ENCODE measurements at regions not wholly inside any gene's neighbourhood (a gene's known extent, or its start where the extent isn't known, plus 50 kb on each side); places are given as distances from the start of the nearest gene placed in this dataset.

DNA sequence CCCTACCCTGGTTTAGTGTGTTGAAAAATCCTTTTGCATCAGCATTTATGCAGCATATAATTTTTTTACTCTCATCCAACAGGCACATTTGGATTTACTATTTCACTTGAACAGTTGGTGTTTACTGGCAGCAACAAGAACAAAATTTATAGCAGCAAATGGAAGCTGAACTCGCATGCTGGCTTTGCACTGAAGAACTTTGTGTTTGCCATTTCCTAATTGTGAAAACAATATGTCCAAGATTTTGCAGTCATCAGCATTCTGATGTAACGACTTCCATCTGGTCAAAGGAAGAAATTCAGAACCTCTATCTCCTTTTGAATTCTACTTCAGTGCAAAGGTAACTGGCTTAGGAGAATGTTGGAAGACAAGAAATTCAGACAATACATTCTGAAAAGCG lies 131.0 kb downstream of the DLEU7 start:
- DNase-seq (ENCODE audit: low read depth in 2 of 2): no peak

DNA sequence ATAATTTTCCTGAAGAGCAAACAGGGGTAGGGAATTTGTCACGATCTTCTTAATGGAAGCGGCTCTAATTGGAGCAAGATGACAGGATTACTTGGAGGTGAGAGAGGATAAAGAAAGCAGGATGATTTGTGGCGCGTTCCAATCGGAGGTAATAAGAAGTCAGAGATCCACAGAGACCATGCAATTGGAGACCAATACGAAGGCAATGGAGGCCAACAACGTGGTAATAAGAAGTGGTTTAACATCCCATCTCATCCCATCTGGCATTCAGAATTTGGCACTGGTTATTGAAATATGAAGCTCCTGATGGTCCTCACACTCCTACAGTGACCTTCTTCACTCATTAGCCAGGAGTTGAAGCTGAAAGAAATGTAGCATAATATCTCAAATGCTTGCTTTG lies 130.6 kb downstream of the DLEU7 start:
- no peak for DNase-seq (ENCODE audit: low read depth in 2 of 2)

DNA sequence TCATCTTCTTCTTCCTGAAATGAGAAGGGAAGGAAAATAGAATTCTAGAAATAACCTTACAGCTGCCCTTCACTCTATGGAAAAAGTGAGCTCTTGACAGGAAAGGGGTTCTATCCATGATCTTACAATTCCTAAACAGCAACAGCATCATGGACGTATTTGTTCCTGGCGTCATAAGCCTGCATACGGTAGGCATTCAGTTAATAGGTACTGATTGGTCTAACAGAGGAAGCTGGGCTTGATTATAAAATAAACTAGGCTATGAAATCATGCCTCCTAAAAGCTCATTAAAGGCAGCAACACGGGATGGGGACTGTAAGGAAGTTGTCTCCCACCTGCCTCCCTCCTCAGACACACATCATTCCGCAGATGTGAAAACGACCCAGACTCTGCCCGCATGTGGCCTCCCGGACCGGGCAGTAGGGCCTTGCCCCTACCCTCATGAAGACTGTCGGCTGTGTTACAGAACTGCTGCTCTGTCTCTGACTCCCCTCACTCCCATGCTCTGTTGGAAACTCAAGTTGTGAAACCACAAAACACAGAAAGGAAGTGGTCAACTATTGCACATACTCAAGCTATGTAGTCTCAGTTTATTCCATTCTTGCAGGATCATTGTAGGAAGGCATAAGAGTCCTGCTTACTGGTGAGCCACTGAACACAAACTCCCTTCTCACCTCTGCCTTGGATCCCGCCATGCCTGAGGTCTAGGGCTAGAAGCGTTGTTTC lies 129.8 kb downstream of the DLEU7 start:
- no peak for DNase-seq (ENCODE audit: low read depth in 2 of 2)

DNA sequence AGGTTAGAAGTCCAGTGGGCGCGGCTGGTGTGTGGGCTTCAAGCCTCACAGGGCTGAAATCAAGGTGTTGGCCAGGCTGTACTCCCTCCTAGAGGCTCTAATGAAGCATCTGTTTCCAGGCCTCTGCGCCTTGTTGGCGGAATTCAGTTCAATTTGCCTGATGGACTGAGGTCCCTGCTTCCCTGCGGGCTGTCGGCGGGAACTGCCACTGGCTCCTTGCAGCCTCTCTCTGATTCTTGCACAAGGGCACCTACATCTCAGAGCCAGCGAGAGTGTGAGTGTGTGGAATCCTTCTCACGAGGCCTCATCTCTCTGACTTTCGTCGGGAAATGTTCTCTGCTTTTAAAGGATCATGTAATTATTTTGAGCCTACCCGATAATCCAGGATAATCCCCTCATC lies 128.6 kb downstream of the DLEU7 start:
- no peak for DNase-seq (ENCODE audit: low read depth in 2 of 2)

- no peak for DNase-seq (ENCODE audit: low read depth in 2 of 2)
These were observed 127.9 kb downstream of the DLEU7 start for GRCh38 chr13:50715402-50716146.

GRCh38 chr13:50720861-50721671 lies 122.4 kb downstream of the DLEU7 start:
- DNase-seq (ENCODE audit: low read depth in 2 of 2): no peak

GRCh38 chr13:50721672-50721992 lies 121.9 kb downstream of the DLEU7 start:
- DNase-seq (ENCODE audit: low read depth in 2 of 2): no peak

- no peak for DNase-seq (ENCODE audit: low read depth in 2 of 2)
These were observed 120.9 kb downstream of the DLEU7 start for GRCh38 chr13:50722440-50723125.

DNA sequence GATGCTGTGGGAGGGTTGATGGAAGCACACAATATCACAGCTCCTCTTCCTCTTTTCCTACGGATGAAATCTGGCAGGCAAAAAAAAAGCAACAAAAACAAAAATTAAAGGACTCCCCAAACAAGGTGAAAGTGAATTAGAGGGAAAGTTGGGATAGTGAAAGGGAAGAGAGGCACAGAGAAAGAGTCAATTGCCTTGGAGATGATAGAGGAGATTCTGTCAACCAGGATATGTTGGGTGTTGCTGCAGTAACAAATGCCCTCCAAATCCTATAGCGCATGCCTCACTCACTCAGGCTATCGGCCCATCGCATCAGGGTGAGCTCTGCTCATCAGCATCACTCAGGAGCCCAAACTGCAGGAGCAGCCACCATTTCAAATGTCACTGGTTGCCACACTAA lies 119.1 kb downstream of the DLEU7 start:
- no peak for DNase-seq (ENCODE audit: low read depth in 2 of 2)

GRCh38 chr13:50724913-50725312 lies 118.6 kb downstream of the DLEU7 start:
- DNase-seq (ENCODE audit: low read depth in 2 of 2): no peak

GRCh38 chr13:50726164-50726563 lies 117.3 kb downstream of the DLEU7 start:
- no peak for DNase-seq (ENCODE audit: low read depth in 2 of 2)

- no peak for DNase-seq (ENCODE audit: low read depth in 2 of 2)
These were observed 114.3 kb downstream of the DLEU7 start for GRCh38 chr13:50729177-50729576.

GRCh38 chr13:50730496-50731351 lies 112.8 kb downstream of the DLEU7 start:
- DNase-seq (ENCODE audit: low read depth in 2 of 2): no peak

DNA sequence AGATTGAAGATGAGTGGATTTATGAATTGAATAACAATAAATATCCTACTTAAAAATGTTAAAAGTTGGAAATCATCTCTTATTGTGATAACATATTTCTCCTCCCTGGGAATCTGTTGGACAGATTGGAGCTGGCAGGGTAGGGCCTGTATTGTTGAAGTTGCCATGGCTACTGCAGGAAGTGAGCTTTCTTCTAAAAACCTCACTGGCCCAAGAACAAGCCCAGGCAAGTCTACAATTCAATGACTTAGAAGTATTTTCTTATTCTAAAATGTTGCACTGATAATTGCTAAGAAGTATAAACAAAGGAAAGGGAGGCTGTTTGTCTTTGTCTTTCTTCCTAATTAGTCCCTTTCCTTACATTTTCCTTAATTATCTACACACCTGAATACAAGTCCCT lies 112.1 kb downstream of the DLEU7 start:
- DNase-seq (ENCODE audit: low read depth in 2 of 2): no peak

GRCh38 chr13:50732712-50733111 lies 110.8 kb downstream of the DLEU7 start:
- DNase-seq (ENCODE audit: low read depth in 2 of 2): no peak

- DNase-seq (ENCODE audit: low read depth in 2 of 2): no peak
These were observed 110.1 kb downstream of the DLEU7 start for GRCh38 chr13:50733392-50733791.

- no peak for DNase-seq (ENCODE audit: low read depth in 2 of 2)
These were observed 108.4 kb downstream of the DLEU7 start for GRCh38 chr13:50735071-50735470.

GRCh38 chr13:50740052-50740741 lies 103.3 kb downstream of the DLEU7 start:
- DNase-seq (ENCODE audit: low read depth in 2 of 2): no peak

GRCh38 chr13:50742353-50742752 lies 101.1 kb downstream of the DLEU7 start:
- DNase-seq (ENCODE audit: low read depth in 2 of 2): no peak

- DNase-seq (ENCODE audit: low read depth in 2 of 2): no peak
These were observed 100.5 kb downstream of the DLEU7 start for GRCh38 chr13:50742968-50743367.
